Hematopoietic multipotent progenitor cell treated with erythropoietin and hydrocortisone succinate and interleukin-3 and kit ligand, for 4 days (in vitro differentiated cells): ENCODE measurements at regions not wholly inside any gene's neighbourhood (a gene's known extent, or its start where the extent isn't known, plus 50 kb on each side); places are given as distances from the start of the nearest gene placed in this dataset.
"Not testable (repeated sequence)": the region's sequence is repeated elsewhere in the genome, so short reads cannot be mapped to it uniquely, and the experiment has no call there.

Experiments
- DNase-seq: peaks from one replicate; pipeline ENCODE4 v3.0.0-alpha.2; 2015

DNA sequence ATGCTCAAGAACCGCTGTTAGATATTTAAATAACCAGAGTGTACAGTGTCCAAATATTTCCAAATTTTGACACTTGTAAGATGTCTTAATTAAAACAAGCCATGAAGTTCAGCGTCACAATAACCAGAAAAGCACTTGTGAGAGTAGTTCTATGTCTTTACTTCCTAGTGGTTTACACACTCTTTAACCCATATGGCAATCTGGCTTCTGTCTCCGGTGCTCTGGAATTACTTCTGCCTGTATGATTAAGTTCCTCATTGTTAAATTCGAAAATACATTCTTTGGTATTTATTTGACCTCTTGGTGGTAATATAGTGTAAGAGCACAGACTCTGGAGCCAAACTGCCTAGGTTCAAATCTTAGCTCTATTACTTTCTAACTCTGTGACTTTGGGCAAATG is 89.9 kb upstream of the NOTCH2NLA start:
- not testable (repeated sequence) for DNase-seq

DNA sequence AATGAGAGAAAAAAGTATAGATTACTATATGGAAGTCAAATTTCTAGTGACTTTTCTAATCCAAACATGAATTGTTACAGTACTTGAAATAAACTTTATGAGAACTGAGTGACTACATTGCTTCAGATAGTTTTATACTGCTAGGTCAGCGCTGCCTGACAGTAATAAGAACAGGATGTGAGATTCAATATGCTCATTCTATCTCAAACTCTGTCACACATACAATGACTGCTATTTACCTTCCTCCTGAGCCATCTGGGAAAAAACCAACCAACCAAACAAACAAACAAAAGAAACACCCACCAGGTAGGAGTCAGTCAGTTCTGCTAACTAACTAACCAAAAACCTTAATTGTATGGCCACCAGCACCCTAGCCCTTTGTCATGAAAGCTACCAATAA is 89.0 kb upstream of the NOTCH2NLA start:
- DNase-seq, result not testable (repeated sequence)

DNA sequence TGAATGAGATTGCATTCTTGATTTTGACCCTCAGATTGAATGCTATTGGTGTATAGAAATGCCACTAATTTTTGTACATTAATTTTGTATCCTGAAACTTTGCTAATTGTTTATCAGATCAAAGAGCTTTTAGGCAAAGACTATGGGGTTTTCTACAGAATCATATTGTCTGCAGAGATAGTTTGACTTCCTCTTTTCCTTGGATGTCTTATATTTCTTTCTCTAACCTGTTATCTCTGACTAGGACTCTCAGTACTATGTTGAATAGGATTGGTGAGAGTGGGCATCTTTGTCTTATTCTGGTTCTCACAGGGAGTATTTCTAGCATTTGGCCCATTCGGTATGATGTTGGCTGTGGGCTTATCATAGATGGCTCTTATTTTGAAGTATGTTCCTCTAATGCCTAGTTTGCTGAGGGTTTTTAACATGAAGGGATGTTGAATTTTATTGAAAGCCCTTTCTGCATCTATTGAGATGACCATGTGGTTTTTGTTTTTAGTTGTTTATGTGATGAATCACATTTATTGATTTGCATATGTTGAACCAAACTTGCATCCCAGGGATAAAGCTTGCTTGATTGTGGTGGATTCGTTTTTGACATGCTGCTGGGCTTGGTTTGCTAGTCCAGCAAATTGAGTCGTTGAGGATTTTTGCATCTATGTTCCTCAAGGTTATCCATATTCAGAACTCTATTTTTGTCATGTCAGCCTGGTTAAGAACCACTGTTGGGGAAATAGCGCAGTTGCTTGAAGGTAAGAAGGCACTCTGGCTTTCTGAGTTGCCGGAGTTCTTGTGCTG is 85.8 kb upstream of the NOTCH2NLA start:
- not testable (repeated sequence) for DNase-seq

DNA sequence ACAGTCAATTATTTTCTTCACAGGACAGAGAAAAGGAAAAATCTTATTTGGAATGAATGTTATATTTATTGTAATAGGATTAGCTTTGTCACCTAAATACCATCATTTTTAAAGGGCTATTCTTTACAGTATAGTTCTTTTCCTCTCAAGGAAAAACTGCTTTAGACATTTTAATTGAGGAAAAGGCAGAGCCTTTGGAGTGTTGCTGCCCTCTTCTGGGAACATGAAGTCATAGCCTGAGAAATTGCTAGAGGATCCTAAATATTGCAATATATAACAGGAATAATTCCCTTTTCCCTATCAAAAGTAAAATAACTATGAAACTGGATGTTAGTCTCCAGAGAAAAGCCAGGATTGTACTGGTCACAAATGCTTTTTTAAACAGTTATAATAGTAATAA is 81.8 kb upstream of the NOTCH2NLA start:
- DNase-seq, result not testable (repeated sequence)

DNA sequence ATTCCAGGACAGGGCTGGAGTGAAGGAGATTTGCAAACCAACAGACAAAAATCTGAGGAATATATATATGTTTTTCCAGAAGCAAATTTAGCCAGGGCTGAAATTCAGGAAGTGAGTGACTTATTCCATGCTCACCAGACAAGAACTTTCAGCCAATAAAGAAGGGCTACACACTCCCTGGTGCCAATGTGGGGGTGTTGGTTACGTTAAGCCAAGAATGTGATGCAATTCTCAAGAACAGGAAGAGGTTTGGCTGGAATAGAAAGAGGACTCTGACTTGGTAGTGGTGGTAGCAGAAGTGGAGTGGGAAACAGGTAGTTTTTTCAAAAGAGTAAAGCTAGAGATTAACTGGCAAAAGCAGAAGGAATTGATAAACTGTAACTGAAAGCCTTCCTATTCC is 80.6 kb upstream of the NOTCH2NLA start:
- not testable (repeated sequence) for DNase-seq

DNA sequence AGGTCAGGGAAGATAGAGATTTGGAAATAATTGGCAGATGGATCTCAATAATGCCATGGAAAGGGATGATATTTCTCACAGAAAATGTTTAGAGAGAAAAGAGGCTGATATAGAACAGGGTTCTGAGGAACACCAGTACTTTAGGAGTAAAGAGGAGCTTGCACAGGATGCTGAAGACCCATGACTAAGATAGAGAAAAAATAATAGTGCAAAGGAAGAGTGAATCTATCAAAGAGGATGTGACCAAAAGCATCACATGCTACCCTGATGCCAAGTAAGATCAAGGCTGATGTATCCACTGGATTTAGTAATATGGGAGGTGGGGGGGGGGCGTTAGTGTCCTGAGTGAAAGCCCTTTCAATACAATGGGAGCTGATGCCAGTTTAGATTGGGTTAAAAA is 80.1 kb upstream of the NOTCH2NLA start:
- DNase-seq, result not testable (repeated sequence)

DNA sequence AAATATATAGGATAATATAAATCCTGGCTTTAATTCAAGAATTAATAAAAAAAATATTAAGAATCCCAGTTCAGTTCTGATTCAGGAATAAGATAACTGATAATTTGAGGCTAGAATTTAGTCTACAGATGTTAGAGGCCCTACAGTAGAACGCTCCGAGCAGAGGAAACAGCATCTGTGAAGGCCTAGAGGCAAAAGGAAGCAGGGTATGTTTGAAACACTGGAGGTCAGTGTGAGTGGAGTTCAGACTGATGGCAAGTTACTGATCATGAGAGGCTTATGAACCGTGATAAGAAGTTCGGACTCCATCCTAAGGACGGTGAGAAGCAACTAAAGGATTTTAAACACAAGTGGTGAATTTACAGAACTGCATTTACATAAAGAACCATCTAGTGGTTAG is 79.3 kb upstream of the NOTCH2NLA start:
- DNase-seq, result not testable (repeated sequence)

DNA sequence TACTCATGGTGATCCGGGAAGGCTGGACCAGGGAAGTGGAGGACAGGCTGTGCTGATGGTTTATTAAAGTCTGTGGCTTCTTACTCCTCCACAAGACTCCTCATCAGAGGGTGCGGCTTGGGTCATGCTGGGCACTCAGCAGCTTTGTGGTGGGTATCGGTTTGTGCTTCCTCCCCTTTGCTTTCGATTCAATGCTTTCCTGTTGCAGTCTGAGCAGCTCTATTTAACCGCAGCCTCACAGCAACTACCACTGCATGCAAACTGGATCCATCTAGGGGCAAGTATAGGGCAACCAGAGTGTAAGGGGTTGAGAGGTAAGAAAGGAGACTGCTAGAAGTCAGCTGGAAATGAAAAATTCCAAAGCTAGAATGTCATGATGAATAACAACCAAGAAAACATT is 78.8 kb upstream of the NOTCH2NLA start:
- not testable (repeated sequence) for DNase-seq

DNA sequence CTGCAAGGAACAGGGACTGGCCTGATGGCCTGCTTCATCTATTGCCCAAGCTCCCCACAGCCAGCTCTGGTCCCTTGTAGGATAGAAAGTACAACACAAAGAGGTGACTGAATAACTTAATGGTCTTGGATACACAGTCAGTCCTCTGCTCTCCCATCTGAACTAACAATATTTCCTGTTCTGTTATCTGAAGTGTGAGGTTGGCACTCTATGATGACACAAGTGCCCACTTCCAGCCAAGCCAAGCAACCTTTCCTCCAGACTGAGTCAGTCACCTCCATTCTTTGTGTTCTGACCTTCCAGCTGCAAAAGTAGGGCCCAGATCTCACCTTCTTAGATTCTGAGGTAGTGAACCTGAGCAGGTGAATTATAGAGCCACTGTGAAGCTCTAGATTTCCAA is 77.8 kb upstream of the NOTCH2NLA start:
- DNase-seq, result not testable (repeated sequence)

DNA sequence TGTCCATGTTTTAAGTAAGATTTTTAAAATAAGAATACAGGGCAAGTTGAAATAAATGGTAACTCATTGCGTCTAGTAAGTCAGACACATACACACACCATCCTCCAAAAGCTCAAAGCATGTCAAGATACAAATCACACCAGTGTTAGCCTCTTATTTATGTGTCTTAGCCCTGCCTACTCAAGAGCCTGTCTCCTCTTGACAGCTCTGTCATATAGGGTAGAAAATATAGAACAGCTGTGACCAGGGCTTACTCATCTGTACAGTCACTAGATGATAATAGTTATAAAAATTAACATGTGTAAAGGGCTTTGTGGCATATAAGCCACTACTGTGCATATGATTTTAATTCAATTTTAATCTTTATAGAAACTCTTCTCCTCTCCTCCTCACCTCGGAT is 76.6 kb upstream of the NOTCH2NLA start:
- DNase-seq, result not testable (repeated sequence)

DNA sequence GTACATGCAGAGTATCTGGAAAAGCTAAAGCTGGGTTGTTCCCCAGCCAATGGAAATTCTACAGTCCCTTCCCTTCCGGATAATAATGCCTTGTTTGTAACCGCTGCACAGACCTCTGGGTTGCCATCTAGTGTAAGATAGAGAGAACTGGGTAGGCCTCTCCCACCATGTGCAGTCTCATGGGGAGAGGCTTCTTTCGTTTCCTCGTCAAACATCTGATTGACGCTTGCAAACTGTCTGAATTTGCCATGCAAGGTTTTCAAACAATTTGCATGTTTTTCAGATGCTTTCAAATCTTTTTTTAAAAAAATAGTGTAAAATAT is 69.7 kb upstream of the NOTCH2NLA start:
- DNase-seq, result not testable (repeated sequence)

DNA sequence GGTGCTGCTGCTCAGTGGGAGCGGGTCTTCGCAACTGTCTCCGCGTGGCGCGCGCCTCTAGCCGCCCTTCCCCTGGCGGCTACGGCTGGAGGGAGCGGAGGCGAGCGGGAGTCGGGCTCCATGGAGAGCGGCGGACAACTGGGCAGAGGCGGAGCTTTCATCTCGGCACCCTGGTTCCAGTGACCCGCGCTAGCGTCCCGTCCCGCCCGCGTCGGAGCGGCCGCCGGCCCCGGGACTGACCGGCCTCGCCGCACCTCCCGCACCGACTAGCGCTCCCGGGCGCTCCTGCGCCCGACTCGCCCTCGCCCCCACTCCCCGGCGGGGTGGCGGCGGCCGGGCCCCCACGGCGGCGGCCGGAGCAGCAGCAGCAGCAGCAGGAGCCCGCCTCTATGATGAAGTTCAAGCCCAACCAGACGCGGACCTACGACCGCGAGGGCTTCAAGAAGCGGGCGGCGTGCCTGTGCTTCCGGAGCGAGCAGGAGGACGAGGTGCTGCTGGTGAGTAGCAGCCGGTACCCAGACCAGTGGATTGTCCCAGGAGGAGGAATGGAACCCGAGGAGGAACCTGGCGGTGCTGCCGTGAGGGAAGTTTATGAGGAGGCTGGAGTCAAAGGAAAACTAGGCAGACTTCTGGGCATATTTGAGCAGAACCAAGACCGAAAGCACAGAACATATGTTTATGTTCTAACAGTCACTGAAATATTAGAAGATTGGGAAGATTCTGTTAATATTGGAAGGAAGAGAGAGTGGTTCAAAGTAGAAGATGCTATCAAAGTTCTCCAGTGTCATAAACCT is 69.2 kb upstream of the NOTCH2NLA start:
- not testable (repeated sequence) for DNase-seq

DNA sequence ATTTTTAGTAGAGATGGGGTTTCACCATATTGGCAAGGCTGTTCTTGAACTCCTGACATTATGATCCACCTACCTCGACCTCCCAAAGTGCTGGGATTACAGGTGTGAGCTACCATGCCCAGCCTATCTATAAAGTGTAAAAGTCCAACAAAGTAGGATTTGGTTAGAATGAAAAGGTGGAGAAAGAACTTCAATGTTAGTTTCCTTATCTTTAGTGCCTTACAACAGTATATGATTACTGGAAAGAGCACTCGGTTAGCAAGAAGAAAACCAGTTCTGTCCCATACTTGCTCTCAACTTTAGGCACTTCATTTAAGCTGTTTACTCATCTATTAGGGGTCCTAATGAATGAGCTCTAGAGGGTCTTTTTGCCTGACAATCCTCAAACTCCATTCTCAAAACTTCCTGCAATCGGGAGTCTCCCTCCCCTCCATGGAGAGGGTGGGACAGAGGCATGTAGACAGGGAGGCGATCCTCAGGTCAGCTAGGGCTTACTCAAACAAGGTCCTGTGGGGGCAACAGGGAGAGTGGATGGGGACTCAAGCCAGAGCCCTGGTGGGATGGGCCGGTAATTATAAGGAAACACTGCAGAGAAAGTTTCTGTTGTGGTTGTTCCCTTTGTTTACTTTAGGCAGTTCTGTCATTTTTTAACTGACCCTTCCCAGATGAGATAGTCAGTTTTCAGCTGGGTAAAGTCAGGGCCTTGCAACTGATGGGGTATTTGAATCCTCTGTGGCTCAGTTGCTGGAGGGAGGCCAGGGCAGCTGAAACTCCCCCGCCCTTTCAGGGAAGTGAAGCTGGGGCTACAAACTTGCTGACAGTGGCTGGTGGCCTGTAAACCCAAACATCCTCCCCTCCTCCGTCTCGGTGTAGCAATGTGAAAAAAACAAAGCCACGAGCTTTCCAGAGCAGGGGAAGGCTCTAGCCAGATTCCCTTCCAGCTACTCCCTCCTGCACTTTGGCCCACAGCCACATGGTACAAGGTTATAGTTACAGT is 64.4 kb upstream of the NOTCH2NLA start:
- not testable (repeated sequence) for DNase-seq

DNA sequence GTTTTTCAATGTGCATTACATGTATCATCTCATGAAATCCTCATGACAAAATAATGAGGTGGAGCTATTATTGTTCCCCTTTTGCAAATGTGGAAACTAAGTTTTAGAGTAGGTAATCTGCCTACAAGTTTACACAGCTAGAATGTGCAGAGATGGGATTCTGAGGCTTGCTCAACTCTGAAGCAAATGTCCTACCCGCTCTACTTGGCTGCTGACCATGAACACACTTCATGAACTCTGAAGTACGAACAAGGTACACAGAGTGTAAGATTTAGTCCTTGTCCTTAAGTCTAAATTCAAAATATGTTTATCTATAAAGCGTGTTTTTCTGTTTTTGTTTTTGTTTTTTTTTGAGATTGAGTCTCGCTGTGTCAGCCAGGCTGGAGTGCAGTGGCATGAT is 63.6 kb upstream of the NOTCH2NLA start:
- DNase-seq, result not testable (repeated sequence)

DNA sequence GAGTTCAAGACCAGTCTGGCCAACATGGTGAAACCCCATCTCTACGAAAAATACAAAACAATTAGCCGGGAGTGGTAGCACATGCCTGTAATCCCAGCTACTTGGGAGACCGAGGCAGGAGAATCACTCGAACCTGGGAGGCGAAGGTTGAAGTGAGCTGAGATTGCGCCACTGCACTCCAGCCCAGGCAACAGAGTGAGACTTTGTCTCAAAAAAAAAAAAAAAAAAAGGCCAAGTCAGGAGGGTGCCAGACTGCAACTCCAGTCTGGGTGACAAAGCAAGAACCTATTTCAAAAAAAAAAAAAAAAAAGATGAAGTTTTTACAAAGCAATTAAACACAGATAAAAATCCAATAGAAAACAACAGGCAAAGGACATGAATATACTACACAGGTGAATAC is 59.1 kb upstream of the NOTCH2NLA start:
- DNase-seq, result not testable (repeated sequence)

DNA sequence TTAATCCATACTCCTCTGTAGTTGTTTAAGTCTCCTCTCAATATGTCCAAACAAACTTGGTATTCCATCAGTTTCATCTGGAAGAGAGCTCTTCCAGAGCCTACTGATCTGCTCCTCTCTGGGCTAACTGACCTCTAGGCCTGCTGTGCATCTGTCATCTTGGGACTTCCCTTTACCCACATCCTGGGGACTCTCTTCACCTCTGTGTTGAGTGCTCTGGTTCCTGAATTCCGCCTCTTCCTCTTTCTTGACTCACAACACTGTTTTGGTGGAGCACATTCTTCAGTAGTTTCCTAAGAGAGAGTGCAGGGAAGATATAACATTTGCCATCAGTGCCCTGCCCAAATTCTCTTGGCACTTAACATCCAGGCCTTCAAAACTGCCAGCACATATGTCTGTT is 55.9 kb upstream of the NOTCH2NLA start:
- not testable (repeated sequence) for DNase-seq

DNA sequence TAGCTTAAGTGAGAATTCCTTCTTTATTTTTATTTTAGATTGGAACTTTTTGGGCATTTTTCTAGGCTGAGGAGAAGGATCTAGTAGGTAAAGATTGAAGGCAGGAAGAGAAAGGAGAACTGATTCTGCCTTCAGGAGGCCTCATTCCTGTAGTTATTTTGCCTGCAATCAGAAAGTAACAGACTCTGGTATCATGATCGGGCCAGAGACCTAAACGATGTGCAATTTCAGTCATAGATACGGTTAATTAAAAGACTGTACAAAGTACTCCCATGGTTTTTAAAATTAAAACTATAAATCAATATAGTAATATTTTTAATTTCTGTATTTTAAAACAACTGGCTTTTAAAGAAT is 54.7 kb upstream of the NOTCH2NLA start:
- DNase-seq, result not testable (repeated sequence)

DNA sequence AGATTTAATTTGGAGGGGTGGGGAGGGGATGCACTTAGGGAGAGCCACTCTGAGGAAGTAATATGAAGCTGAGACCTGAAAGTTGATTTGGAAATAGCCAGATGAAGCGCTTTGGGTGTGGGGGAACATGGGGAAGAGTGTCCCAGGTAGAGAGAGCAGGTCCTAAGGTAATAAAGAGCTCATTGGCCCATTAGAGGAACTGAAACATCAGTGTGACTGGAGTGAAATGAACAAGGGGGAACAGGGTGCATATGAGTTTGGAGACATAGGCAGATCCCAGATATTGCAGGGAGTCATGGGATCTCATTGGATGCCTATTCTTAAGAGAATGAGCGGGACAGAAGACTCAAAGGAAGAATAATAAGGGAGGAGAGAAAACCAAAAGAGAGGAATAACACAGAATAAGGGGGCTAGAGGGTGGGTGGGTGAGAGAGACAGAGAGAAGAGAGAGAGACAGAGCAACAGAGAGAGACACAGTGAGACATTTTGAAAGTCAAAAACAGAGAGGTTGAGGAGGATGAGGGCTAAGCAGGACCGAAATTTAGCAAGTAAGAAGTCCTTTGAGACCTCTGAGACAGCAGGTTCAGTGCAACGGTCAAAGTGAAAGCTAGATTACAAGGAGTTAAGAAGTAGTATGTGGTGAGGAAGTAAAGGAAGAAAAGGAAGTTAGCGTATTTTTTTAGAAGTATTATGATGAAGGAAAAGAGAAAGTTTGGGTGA is 54.1 kb upstream of the NOTCH2NLA start:
- DNase-seq, result not testable (repeated sequence)

DNA sequence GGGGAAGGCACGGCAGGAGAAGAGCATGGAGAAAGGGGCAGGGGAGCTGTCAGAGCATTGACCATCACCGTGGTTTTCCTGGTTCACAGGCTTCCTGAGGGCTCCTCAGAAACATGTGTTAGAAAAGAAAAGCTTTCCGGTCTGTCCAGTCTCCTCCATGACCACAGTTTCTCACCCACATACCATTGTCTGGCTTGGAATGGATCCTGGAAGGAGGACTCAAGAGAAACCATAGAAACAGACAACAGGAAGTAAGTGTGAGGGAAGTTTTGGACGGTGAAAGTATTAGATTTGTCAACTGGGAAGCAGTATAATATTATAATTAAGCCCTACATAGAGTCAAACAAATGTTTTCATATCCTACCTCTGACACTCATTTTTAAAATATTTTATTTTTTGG is 52.7 kb upstream of the NOTCH2NLA start:
- not testable (repeated sequence) for DNase-seq

DNA sequence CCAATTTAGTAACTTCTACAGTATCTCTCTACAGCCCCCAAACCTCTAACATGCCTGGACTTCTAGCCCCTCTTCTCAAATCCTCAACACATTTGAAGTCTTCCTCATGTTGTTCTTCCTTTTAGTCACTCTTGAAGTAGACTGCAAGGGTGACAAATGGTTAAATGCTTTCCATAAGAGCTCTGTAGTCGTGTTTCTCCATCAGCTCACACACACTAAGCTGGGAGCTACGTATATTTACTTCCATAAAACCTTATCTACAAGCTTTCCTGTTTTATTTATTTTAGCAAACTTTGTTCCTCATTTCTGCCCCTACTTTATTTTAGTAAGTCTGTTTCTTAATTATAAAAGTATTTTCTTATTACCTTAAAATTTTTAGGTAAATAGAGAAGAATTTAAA is 49.9 kb upstream of the NOTCH2NLA start:
- DNase-seq, result not testable (repeated sequence)
